ENCODE measurements at regions not wholly inside any gene's neighbourhood (a gene's known extent, or its start where the extent isn't known, plus 50 kb on each side); places are given as distances from the start of the nearest gene placed in this dataset.

DNA sequence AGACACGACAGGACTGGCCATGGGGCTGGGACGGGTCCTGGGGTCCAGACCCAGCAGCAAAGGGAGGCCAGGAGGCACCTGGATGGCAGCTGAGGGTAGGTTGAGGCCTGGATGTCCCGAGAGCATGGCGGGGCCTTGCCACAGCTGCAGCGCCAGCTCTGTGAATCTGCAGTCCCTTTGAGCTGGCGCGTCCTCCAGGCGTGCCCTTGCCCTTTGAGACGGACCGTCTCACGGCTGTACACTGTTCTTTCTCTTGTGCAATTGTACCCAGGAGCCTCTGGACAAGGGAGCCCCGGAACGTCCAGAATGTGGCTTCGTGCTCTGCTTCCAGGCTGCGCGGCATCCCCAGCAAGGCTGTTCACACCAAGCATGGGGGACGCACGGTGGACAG lies 69.5 kb upstream of the CIBAR2 start (continued):
- TF ChIP-seq, protein P1, sequence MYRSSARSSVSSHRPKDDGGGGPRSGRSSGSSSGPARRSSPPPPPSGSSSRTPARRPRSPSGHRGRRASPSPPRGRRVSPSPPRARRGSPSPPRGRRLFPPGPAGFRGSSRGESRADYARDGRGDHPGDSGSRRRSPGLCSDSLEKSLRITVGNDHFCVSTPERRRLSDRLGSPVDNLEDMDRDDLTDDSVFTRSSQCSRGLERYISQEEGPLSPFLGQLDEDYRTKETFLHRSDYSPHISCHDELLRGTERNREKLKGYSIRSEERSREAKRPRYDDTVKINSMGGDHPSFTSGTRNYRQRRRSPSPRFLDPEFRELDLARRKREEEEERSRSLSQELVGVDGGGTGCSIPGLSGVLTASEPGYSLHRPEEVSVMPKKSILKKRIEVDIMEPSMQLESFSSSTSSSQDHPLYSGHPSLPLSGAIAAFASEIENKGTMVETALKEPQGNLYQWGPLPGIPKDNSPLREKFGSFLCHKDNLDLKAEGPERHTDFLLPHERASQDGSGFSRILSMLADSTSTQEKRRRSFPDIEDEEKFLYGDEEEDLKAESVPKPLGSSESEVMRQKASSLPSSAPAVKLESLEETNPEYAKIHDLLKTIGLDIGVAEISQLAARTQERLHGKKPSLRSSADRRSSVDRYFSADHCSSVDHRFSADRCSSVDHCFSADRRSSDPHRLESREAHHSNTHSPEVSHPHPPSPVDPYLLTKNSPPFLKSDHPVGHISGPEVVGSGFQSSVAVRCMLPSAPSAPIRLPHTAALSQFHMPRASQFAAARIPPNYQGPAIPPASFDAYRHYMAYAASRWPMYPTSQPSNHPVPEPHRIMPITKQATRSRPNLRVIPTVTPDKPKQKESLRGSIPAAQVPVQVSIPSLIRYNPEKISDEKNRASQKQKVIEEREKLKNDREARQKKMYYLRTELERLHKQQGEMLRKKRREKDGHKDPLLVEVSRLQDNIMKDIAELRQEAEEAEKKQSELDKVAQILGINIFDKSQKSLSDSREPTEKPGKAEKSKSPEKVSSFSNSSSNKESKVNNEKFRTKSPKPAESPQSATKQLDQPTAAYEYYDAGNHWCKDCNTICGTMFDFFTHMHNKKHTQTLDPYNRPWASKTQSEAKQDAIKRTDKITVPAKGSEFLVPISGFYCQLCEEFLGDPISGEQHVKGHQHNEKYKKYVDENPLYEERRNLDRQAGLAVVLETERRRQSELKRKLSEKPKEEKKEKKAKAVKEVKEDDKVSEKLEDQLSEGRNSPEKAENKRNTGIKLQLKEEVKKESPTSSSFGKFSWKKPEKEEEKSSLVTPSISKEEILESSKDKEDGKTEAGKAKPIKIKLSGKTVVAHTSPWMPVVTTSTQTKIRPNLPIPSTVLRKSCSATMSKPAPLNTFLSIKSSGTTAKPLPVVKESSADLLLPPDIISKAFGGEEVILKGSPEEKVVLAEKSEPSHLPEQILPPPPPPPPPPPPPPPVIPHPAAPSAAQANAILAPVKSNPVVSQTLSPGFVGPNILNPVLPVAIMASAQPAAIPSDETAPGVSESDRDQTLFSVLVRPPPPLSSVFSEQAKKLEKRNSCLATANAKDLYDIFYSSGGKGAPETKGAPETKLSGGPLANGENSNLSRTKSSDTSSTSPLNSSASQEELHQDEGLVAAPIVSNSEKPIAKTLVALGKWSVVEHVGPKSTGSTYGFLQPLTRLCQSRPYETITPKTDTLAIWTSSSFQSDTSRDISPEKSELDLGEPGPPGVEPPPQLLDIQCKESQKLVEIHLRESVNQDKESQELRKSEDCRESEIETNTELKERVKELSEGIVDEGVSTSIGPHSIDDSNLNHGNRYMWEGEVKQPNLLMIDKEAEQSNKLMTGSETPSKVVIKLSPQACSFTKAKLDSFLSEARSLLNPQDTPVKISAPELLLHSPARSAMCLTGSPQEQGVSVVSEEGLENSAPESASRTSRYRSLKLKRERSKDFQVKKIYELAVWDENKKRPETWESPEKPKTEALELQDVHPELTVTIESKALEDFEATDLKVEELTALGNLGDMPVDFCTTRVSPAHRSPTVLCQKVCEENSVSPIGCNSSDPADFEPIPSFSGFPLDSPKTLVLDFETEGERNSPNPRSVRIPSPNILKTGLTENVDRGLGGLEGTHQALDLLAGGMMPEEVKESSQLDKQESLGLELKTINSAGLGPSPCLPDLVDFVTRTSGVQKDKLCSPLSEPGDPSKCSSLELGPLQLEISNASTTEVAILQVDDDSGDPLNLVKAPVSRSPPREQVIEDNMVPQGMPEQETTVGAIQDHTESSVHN (CRISPR knock-in tag; IDR thresholded peaks at IDR 0.05), result no peak
- TF ChIP-seq NR2F6 (IDR thresholded peaks at IDR 0.05) (peak; percentile 31; the same call in 1 of the 2 replicates), NR2F6 (CRISPR knock-in tag; IDR thresholded peaks at IDR 0.05) (no peak), JUND (CRISPR knock-in tag; IDR thresholded peaks at IDR 0.05) (no peak), CAMTA2 (CRISPR knock-in tag; IDR thresholded peaks at IDR 0.05; ENCODE audit: borderline replicate concordance) (no peak), ZNF703 (CRISPR knock-in tag; IDR thresholded peaks at IDR 0.05; ENCODE audit: borderline replicate concordance) (no peak), ZNF484 (CRISPR knock-in tag; IDR thresholded peaks at IDR 0.05; ENCODE audit: borderline replicate concordance, low read depth) (no peak), TBX2 (CRISPR knock-in tag; IDR thresholded peaks at IDR 0.05; ENCODE audit: borderline replicate concordance) (0 out of 2 replicates have a peak, but pooled peaks have one; percentile 30), EEA1 (CRISPR knock-in tag; IDR thresholded peaks at IDR 0.05; ENCODE audit: borderline replicate concordance) (no peak), POLR2A (IDR thresholded peaks at IDR 0.05; ENCODE audit: insufficient read depth in 1 of 2, low read depth in 2 of 2, low read length in 2 of 2) (0 out of 4 replicates have a peak, but pooled peaks of 1 of the 2 experiments have one; percentile 40), ZNF12 (CRISPR knock-in tag; IDR thresholded peaks at IDR 0.05) (no peak), ERF (CRISPR knock-in tag; IDR thresholded peaks at IDR 0.05) (no peak), ZNF350 (CRISPR knock-in tag; IDR thresholded peaks at IDR 0.05; ENCODE audit: borderline replicate concordance, low read depth) (no peak), CSRNP1 (CRISPR knock-in tag; IDR thresholded peaks at IDR 0.05) (no peak), TFDP2 (CRISPR knock-in tag; IDR thresholded peaks at IDR 0.05) (peak; percentile 53; the same call in 1 of the 2 replicates), ZNF44 (CRISPR knock-in tag; IDR thresholded peaks at IDR 0.05) (no peak), PHF8 (CRISPR knock-in tag; IDR thresholded peaks at IDR 0.05) (peak; percentile 42)
